ENCODE measurements at regions not wholly inside any gene's neighbourhood (a gene's known extent, or its start where the extent isn't known, plus 50 kb on each side); places are given as distances from the start of the nearest gene placed in this dataset.

DNA sequence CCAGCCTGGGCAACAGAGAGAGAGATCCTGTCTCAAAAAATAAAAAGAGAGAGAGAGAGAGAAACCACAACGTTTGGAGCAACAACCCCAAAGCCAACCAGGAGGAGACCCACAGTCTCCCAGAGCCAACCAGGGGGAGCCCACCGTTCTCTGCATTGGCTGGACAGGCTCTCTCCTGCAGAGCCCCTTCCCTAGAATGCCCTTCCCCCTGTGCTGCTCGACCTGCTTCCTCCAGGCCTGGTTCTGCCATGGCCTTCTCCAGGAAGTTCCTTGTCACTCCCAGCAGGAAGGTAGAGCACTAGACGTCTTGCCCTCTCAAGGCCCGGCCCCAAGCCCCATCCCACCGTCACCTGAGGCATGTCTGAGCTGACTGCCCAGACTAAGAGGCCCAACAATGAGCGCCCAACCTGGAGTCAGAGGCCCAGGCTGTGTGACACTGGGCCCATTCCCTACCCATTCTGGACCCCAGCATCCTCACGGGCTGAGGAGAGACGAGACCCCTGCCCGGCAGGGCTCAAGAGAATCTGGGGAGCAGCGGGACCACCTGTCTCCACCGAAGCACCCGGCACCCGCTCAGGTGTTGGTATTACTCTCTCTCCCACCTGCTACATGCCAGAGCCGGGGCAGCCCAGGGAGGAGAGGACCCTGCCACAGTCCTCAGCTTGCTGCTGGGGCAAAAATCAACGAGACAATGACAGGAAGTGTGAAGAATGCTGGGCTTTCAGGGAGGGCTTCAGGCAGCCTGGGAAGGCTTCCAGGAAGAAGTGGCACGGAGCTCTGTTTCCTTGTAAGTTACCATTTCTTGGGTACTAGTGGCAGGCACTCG lies 61.2 kb downstream of the DIO3 start:
- no peaks in the 10 kb centered on the region for H3K9me3 ChIP-seq
- no peak overlapping the region for H3K4me3 ChIP-seq
- no peaks in the 10 kb centered on the region for H3K4me1 ChIP-seq (ENCODE audit: control insufficient read depth in 1 of 2, low read depth in 2 of 2)
- no peak overlapping the region for H3K27ac ChIP-seq
- no peaks in the 10 kb centered on the region for H3K27me3 ChIP-seq (replicated peaks; ENCODE audit: insufficient read depth)
- DNase-seq (ENCODE audit: low spot score) (no peak), ATAC-seq (ENCODE audit: insufficient number of reproducible peaks, low FRiP score, low read depth) (no peak)
- H3K36me3 ChIP-seq: no peaks in the 10 kb centered on the region
- TF ChIP-seq CTCF (IDR thresholded peaks at IDR 0.05): no peak

- no peak for TF ChIP-seq CTCF (IDR thresholded peaks at IDR 0.05)
- DNase-seq (ENCODE audit: low spot score): no peak
- no peaks in the 10 kb centered on the region for H3K9me3 ChIP-seq
- H3K4me1 ChIP-seq (ENCODE audit: control insufficient read depth in 1 of 2, low read depth in 2 of 2): peaks cover 4% of the 10 kb centered on the region in 2 donors
- no peaks in the 10 kb centered on the region for H3K27me3 ChIP-seq (replicated peaks; ENCODE audit: insufficient read depth)
- H3K27ac ChIP-seq: no peak overlapping the region
- H3K36me3 ChIP-seq: no peaks in the 10 kb centered on the region
- no peak for ATAC-seq (ENCODE audit: insufficient number of reproducible peaks, low FRiP score, low read depth)
- no peak overlapping the region for H3K4me3 ChIP-seq
Observed at GRCh38 chr14:101623077-101623372, 61.7 kb downstream of the DIO3 start.

- no peak for TF ChIP-seq CTCF (IDR thresholded peaks at IDR 0.05)
- Histone ChIP-seq H3K4me3 (no peak overlapping the region), H3K27me3 (replicated peaks; ENCODE audit: insufficient read depth) (no peaks in the 10 kb centered on the region), H3K4me1 (ENCODE audit: control insufficient read depth in 1 of 2, low read depth in 2 of 2) (peaks cover 7 to 11% of the 10 kb centered on the region in 2 donors), H3K36me3 (no peaks in the 10 kb centered on the region), H3K9me3 (no peaks in the 10 kb centered on the region), H3K27ac (no peak overlapping the region)
- DNase-seq (ENCODE audit: low spot score): no peak
- no peak for ATAC-seq (ENCODE audit: insufficient number of reproducible peaks, low FRiP score, low read depth)
Observed at GRCh38 chr14:101623685-101624444, 62.6 kb downstream of the DIO3 start.

DNA sequence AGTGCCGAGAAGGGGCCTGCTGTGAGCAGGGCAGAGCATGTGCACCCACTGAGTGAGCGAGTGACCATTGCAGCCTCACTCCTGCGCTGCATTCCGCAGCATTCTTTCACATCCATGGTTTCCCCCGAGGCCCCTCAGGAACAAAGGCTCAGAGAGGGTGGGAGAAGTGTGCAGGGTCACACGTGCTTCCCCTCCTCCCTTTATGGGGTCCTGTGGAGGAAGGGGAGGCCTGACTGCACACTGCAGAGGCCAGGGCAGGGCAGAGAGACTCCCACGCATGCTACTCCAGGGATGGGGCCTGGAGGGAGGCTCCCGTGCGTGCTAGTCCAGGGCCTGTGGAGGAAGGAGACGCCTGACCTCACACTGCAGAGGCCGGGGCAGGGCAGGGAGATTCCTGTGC lies 63.2 kb downstream of the DIO3 start:
- DNase-seq (ENCODE audit: low spot score) (no peak), ATAC-seq (ENCODE audit: insufficient number of reproducible peaks, low FRiP score, low read depth) (no peak)
- no peaks in the 10 kb centered on the region for H3K36me3 ChIP-seq
- H3K27ac ChIP-seq: no peak overlapping the region
- TF ChIP-seq CTCF (IDR thresholded peaks at IDR 0.05): no peak
- no peak overlapping the region for H3K4me3 ChIP-seq
- H3K9me3 ChIP-seq: no peaks in the 10 kb centered on the region
- H3K27me3 ChIP-seq (replicated peaks; ENCODE audit: insufficient read depth): no peaks in the 10 kb centered on the region
- peaks cover 7 to 12% of the 10 kb centered on the region in 2 donors for H3K4me1 ChIP-seq (ENCODE audit: control insufficient read depth in 1 of 2, low read depth in 2 of 2)

DNA sequence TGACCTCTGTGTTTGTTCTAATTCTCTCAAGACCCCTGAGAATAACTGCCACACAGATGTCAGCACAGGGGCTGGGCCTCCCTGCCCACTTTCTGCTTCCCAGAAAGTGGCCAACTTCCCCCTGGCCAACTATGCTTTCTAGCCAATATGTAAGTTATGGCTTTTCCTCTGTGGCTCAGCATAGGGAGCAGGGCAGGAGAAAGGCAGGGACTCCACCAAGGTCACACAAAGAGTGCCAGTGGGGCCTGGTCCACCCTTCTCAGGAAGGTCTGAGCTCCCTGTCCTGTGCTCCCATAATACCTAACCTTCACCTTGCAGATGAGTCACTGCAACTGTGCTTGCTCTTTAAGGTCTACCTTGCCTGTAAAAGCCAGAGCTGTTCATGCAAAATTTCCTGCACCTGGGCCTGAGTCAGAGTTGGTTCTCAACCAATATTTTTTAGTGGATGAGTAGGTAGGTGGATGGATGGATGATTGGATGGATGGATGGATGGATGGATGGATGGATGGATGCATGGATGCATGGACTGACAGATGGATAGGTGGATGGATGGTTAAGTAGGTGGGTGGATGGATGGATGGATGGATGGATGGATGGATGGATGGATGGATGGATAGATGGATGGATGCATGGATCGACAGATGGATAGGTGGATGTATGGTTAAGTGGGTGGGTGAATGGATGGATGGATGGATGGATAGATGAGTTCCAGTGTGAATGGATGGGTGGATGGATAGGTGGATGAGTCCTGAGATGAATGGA lies 64.2 kb downstream of the DIO3 start:
- no peak overlapping the region for H3K27ac ChIP-seq
- H3K27me3 ChIP-seq (replicated peaks; ENCODE audit: insufficient read depth): no peaks in the 10 kb centered on the region
- H3K36me3 ChIP-seq: no peaks in the 10 kb centered on the region
- no peak overlapping the region for H3K4me3 ChIP-seq
- H3K4me1 ChIP-seq (ENCODE audit: control insufficient read depth in 1 of 2, low read depth in 2 of 2): peaks cover 7 to 12% of the 10 kb centered on the region in 2 donors
- no peaks in the 10 kb centered on the region for H3K9me3 ChIP-seq
- DNase-seq (ENCODE audit: low spot score) (no peak), ATAC-seq (ENCODE audit: insufficient number of reproducible peaks, low FRiP score, low read depth) (no peak)
- TF ChIP-seq CTCF (IDR thresholded peaks at IDR 0.05): no peak
